OCI-LY1 (cell line): ENCODE measurements at regions not wholly inside any gene's neighbourhood (a gene's known extent, or its start where the extent isn't known, plus 50 kb on each side); places are given as distances from the start of the nearest gene placed in this dataset.

Source experiments
- H2AFZ ChIP-seq: fragments of 200-600 bp; sonication (generic), shearing (Covaris generic); 2 replicates; pipeline ENCODE4 v1.6.0; 2014; ENCODE audit warnings: antibody characterized with exemption, mild to moderate bottlenecking, low read length
- H3F3A ChIP-seq: fragments of 200-600 bp; sonication (generic), shearing (Covaris generic); 2 replicates; pipeline ENCODE4 v1.6.0; 2014; ENCODE audit warnings: mild to moderate bottlenecking, antibody characterized with exemption, low read length, moderate library complexity; ENCODE audit not compliant: insufficient read depth
- H3K27ac ChIP-seq: fragments of 200-600 bp; sonication (generic); 2 replicates; pipeline ENCODE4 v1.5.1; 2014; ENCODE audit warnings: low read length, mixed run types, mild to moderate bottlenecking, low read depth; ENCODE audit not compliant: poor library complexity, severe bottlenecking
- H3K27me3 ChIP-seq: fragments of 200-600 bp; sonication (generic); 2 replicates; pipeline ENCODE4 v1.6.0; 2014; ENCODE audit warnings: antibody characterized with exemption, mild to moderate bottlenecking, low read length, moderate library complexity; ENCODE audit not compliant: insufficient read depth
- H3K36me3 ChIP-seq: fragments of 200-600 bp; sonication (generic); 2 replicates; pipeline ENCODE4 v1.6.1; 2014; ENCODE audit warnings: mild to moderate bottlenecking, antibody characterized with exemption, low read length, moderate library complexity, mixed read lengths; ENCODE audit not compliant: insufficient read depth
- H3K4me1 ChIP-seq: fragments of 200-600 bp; sonication (generic); 2 replicates; pipeline ENCODE4 v1.5.1; 2014; ENCODE audit warnings: mild to moderate bottlenecking, low read length, moderate library complexity; ENCODE audit not compliant: insufficient read depth, severe bottlenecking
- H3K4me2 ChIP-seq: fragments of 200-600 bp; sonication (generic), shearing (Covaris generic); 2 replicates; pipeline ENCODE4 v1.6.1; 2014; ENCODE audit warnings: low read length
- H3K4me3 ChIP-seq: fragments of 200-600 bp; sonication (generic); 2 replicates; pipeline ENCODE4 v1.5.1; 2014; ENCODE audit warnings: low read length, low read depth, mild to moderate bottlenecking, mixed read lengths; ENCODE audit not compliant: poor library complexity, severe bottlenecking
- H3K79me2 ChIP-seq: fragments of 200-600 bp; shearing (Covaris generic); 2 replicates; pipeline ENCODE4 v1.6.1; 2016; ENCODE audit warnings: mixed run types, low read length, mixed read lengths; ENCODE audit not compliant: insufficient read depth
- H3K9ac ChIP-seq: fragments of 200-600 bp; sonication (generic), shearing (Covaris generic); 2 replicates; pipeline ENCODE4 v1.6.1; 2014; ENCODE audit warnings: mild to moderate bottlenecking, low read length, mixed read lengths
- H3K9me2 ChIP-seq: fragments of 200-600 bp; sonication (generic), shearing (Covaris generic); 2 replicates; pipeline ENCODE4 v1.6.1; 2014; ENCODE audit warnings: low read depth, mild to moderate bottlenecking, low read length, mixed read lengths
- H3K9me3 ChIP-seq: fragments of 200-600 bp; shearing (Covaris generic); 2 replicates; pipeline ENCODE4 v1.6.1; 2014; ENCODE audit warnings: low read length, mixed read lengths
- H4K20me1 ChIP-seq: fragments of 200-600 bp; sonication (generic), shearing (Covaris generic); 2 replicates; pipeline ENCODE4 v1.6.0; 2016; ENCODE audit warnings: mild to moderate bottlenecking, low read length; ENCODE audit not compliant: insufficient read depth
- CTCF ChIP-seq: fragments of 200-600 bp; sonication (generic), shearing (Covaris generic); IDR thresholded peaks from 2 replicates; pipeline ENCODE4 v1.5.1; 2017; ENCODE audit warnings: mild to moderate bottlenecking, antibody characterized with exemption, low read length, moderate library complexity, mixed read lengths
- EZH2 ChIP-seq: fragments of 200-600 bp; sonication (generic), shearing (Covaris generic); IDR thresholded peaks from 2 replicates; pipeline ENCODE4 v1.8.0; 2017; ENCODE audit warnings: borderline replicate concordance, mixed run types, mild to moderate bottlenecking, antibody characterized with exemption, low read length, moderate library complexity, mixed read lengths

GRCh38 chr6:99810942-99811620 lies 182.9 kb downstream of the MCHR2 start:
- Histone ChIP-seq H3K36me3 (no peaks in the 10 kb centered on the region), H4K20me1 (no peaks in the 10 kb centered on the region), H3K27me3 (no peaks in the 10 kb centered on the region), H3K4me3 (no peak overlapping the region), H3K4me1 (no peaks in the 10 kb centered on the region), H3K27ac (no peak overlapping the region), H3K9me2 (no peaks in the 10 kb centered on the region), H3K9ac (no peak overlapping the region), H3K4me2 (no peak overlapping the region), H3K79me2 (no peaks in the 10 kb centered on the region), H2AFZ (no peak overlapping the region), H3F3A (no peaks in the 10 kb centered on the region), H3K9me3 (no peaks in the 10 kb centered on the region)
- TF ChIP-seq CTCF (no peak), EZH2 (no peak)

GRCh38 chr6:99811636-99812035 lies 182.4 kb downstream of the MCHR2 start:
- H3K9ac ChIP-seq, result no peak overlapping the region
- H3F3A ChIP-seq, result no peaks in the 10 kb centered on the region
- no peaks in the 10 kb centered on the region for H3K36me3 ChIP-seq
- H3K9me3 ChIP-seq, result no peaks in the 10 kb centered on the region
- no peak overlapping the region for H3K4me2 ChIP-seq
- no peaks in the 10 kb centered on the region for H3K79me2 ChIP-seq
- no peak for TF ChIP-seq EZH2
- TF ChIP-seq CTCF, result no peak
- H3K27ac ChIP-seq, result no peak overlapping the region
- no peaks in the 10 kb centered on the region for H3K9me2 ChIP-seq
- H2AFZ ChIP-seq, result no peak overlapping the region
- H3K27me3 ChIP-seq, result no peaks in the 10 kb centered on the region
- no peaks in the 10 kb centered on the region for H3K4me1 ChIP-seq
- H3K4me3 ChIP-seq, result no peak overlapping the region
- H4K20me1 ChIP-seq, result no peaks in the 10 kb centered on the region

- Histone ChIP-seq H3K4me1 (no peaks in the 10 kb centered on the region), H3K36me3 (no peaks in the 10 kb centered on the region), H3K4me3 (no peak overlapping the region), H3K9me3 (no peaks in the 10 kb centered on the region), H4K20me1 (no peaks in the 10 kb centered on the region), H3F3A (no peaks in the 10 kb centered on the region), H3K9me2 (no peaks in the 10 kb centered on the region), H3K9ac (no peak overlapping the region), H2AFZ (no peak overlapping the region), H3K79me2 (no peaks in the 10 kb centered on the region), H3K27me3 (no peaks in the 10 kb centered on the region), H3K4me2 (no peak overlapping the region), H3K27ac (no peak overlapping the region)
- TF ChIP-seq CTCF (no peak), EZH2 (no peak)
Observed at GRCh38 chr6:99813565-99813964, 180.5 kb downstream of the MCHR2 start.
